ENCODE measurements at regions not wholly inside any gene's neighbourhood (a gene's known extent, or its start where the extent isn't known, plus 50 kb on each side); places are given as distances from the start of the nearest gene placed in this dataset.
"Not testable (repeated sequence)": the region's sequence is repeated elsewhere in the genome, so short reads cannot be mapped to it uniquely, and the experiment has no call there.

DNA sequence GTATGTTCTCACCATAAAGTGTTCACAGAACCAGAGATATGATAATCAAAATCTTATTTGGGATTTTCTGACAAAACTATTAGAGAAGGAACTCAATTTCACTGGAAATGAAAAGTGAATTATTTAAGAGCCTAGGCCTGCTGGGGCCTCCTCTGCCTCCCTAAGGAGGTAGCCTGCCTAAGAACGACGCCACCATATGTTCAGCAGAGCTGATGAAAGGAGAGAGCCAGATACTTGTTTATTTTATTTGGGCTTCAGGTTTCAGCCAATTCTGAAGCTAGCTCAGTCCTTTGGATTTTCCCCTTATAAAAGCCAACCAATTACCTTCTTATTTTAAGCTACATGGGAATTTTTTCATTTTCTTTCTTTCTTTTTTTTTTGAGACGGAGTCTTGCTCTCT, 433.1 kb upstream of the MAP2 start:
- no peak for TF ChIP-seq MAX (IDR thresholded peaks at IDR 0.05; ENCODE audit: low read depth, low read length)
- TF ChIP-seq, protein P1, sequence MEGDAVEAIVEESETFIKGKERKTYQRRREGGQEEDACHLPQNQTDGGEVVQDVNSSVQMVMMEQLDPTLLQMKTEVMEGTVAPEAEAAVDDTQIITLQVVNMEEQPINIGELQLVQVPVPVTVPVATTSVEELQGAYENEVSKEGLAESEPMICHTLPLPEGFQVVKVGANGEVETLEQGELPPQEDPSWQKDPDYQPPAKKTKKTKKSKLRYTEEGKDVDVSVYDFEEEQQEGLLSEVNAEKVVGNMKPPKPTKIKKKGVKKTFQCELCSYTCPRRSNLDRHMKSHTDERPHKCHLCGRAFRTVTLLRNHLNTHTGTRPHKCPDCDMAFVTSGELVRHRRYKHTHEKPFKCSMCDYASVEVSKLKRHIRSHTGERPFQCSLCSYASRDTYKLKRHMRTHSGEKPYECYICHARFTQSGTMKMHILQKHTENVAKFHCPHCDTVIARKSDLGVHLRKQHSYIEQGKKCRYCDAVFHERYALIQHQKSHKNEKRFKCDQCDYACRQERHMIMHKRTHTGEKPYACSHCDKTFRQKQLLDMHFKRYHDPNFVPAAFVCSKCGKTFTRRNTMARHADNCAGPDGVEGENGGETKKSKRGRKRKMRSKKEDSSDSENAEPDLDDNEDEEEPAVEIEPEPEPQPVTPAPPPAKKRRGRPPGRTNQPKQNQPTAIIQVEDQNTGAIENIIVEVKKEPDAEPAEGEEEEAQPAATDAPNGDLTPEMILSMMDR (IDR thresholded peaks at IDR 0.05; ENCODE audit: low read depth, low read length): no peak
- TF ChIP-seq POLR2A (IDR thresholded peaks at IDR 0.05; ENCODE audit: extremely low read depth, insufficient read length): no peak
- TF ChIP-seq MYC (IDR thresholded peaks at IDR 0.05; ENCODE audit: low read depth, low read length): no peak
- DNase-seq (ENCODE audit: low read depth): no peak
- H3K4me3 ChIP-seq (ENCODE audit: low read depth, low read length): no peak overlapping the region

DNA sequence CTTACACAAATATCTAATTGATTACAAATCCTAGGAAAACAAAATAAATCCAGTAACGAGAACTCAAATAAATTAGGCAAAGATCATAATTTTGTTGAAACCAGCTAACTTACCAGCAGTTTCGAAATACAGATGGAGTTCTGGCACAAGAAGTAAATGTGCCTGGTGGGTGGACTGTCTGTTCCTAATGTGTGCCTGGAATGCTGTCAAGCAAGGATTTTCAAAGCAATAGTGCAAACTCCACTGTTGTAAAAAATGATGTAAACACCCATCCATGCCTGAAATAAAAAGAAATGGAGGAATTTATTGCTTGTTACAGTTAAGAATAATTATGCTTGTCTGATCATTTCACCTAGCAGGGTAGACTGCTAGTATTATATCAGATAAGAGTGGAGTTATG, 423.9 kb upstream of the MAP2 start:
- TF ChIP-seq, protein P1 (IDR thresholded peaks at IDR 0.05; ENCODE audit: low read depth, low read length): no peak
- TF ChIP-seq MAX (IDR thresholded peaks at IDR 0.05; ENCODE audit: low read depth, low read length) (no peak), MYC (IDR thresholded peaks at IDR 0.05; ENCODE audit: low read depth, low read length) (no peak), POLR2A (IDR thresholded peaks at IDR 0.05; ENCODE audit: extremely low read depth, insufficient read length) (no peak)
- no peak for DNase-seq (ENCODE audit: low read depth)
- no peak overlapping the region for H3K4me3 ChIP-seq (ENCODE audit: low read depth, low read length)

- H3K4me3 ChIP-seq (ENCODE audit: low read depth, low read length): no peak overlapping the region
- DNase-seq (ENCODE audit: low read depth): no peak
- TF ChIP-seq MYC (IDR thresholded peaks at IDR 0.05; ENCODE audit: low read depth, low read length) (no peak), MAX (IDR thresholded peaks at IDR 0.05; ENCODE audit: low read depth, low read length) (no peak), POLR2A (IDR thresholded peaks at IDR 0.05; ENCODE audit: extremely low read depth, insufficient read length) (no peak)
- TF ChIP-seq, protein P1 (IDR thresholded peaks at IDR 0.05; ENCODE audit: low read depth, low read length): no peak
These were observed 421.8 kb upstream of the MAP2 start for GRCh38 chr2:209002054-209002453.

GRCh38 chr2:209005371-209005770, 418.5 kb upstream of the MAP2 start:
- no peak for TF ChIP-seq MYC (IDR thresholded peaks at IDR 0.05; ENCODE audit: low read depth, low read length)
- TF ChIP-seq POLR2A (IDR thresholded peaks at IDR 0.05; ENCODE audit: extremely low read depth, insufficient read length): no peak
- TF ChIP-seq, protein P1 (IDR thresholded peaks at IDR 0.05; ENCODE audit: low read depth, low read length): no peak
- TF ChIP-seq MAX (IDR thresholded peaks at IDR 0.05; ENCODE audit: low read depth, low read length): no peak
- H3K4me3 ChIP-seq (ENCODE audit: low read depth, low read length): no peak overlapping the region
- DNase-seq (ENCODE audit: low read depth): no peak

GRCh38 chr2:209008636-209009287, 415.1 kb upstream of the MAP2 start:
- H3K4me3 ChIP-seq (ENCODE audit: low read depth, low read length): no peak overlapping the region
- TF ChIP-seq, protein P1 (IDR thresholded peaks at IDR 0.05; ENCODE audit: low read depth, low read length): no peak
- TF ChIP-seq MAX (IDR thresholded peaks at IDR 0.05; ENCODE audit: low read depth, low read length) (no peak), MYC (IDR thresholded peaks at IDR 0.05; ENCODE audit: low read depth, low read length) (no peak), POLR2A (IDR thresholded peaks at IDR 0.05; ENCODE audit: extremely low read depth, insufficient read length) (no peak)
- no peak for DNase-seq (ENCODE audit: low read depth)

DNA sequence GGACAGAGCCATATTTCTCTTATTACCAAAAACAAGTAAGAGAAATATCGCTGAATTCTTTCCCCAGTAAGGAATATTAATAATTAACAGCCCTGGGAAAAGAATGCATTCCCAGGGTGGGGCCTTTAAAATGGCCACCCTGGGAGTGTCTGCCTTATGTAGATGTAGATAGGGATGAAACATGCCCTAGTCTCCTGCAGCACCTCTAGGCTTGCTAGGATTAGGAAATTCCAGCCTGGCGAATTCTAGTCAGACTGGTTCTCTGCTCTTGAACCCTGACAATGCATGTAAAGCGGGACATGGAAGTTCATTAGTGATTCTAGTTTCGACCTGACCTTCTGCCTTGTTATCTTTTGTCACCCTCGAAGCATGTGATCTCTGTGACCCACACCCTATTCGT, 405.2 kb upstream of the MAP2 start:
- H3K4me3 ChIP-seq (ENCODE audit: low read depth, low read length); DNase-seq (ENCODE audit: low read depth): not testable (repeated sequence)

All from NB4 (cell line).